Testis (tissue), 2 donors: ENCODE measurements at regions not wholly inside any gene's neighbourhood (a gene's known extent, or its start where the extent isn't known, plus 50 kb on each side); places are given as distances from the start of the nearest gene placed in this dataset.
A peak's percentile ranks its signal among the peaks of the same experiment; 100 is the strongest.
"Not testable (repeated sequence)": the region's sequence is repeated elsewhere in the genome, so short reads cannot be mapped to it uniquely, and the experiment has no call there.

Experiments used
- DNase-seq: peaks from one replicate; pipeline ENCODE4 v3.0.0-alpha.2; 2019
- H3K27ac ChIP-seq, 2 donors: fragments of 200-600 bp; sonication (generic); one replicate each; pipeline ENCODE4 v1.5.1; 2019
- H3K27me3 ChIP-seq: fragments of 200-600 bp; sonication (generic); one replicate; pipeline ENCODE4 v1.5.1; 2019
- H3K36me3 ChIP-seq: fragments of 200-600 bp; sonication (generic); one replicate; pipeline ENCODE4 v1.5.1; 2017; ENCODE audit warnings: low read depth; ENCODE audit errors: missing control alignments
- H3K4me1 ChIP-seq: fragments of 200-600 bp; sonication (generic); one replicate; pipeline ENCODE4 v1.5.1; 2019
- H3K4me3 ChIP-seq, 2 donors: fragments of 200-600 bp; sonication (generic); one replicate each; pipeline ENCODE4 v1.5.1; 2017 to 2019
- H3K9me3 ChIP-seq: fragments of 200-600 bp; sonication (generic); one replicate; pipeline ENCODE4 v1.5.1; 2017
- POLR2A ChIP-seq: fragments of 450-650 bp; IDR thresholded peaks from one replicate; pipeline ENCODE4 v1.6.1; 2017; ENCODE audit warnings: antibody characterized with exemption, mild to moderate bottlenecking, moderate library complexity
- WGBS, 2 donors: methylation state at CpG; one replicate each; pipeline ENCODE4 v1.1.5; 2018; 5-methylcytosine and 5-hydroxymethylcytosine counted together
- intact Hi-C: fragments of 100-400 bp; cut with DNase I; formaldehyde crosslinking; loops from one replicate; pipeline ENCODE4 v1.15.1; 2023; ENCODE audit warnings: low total_unique reads
- TF ChIP-seq, protein P1 (sequence below), 3 experiments: fragments of 450-650 bp in 2 of 3; fragments of 200-600 bp in 1 of 3; sonication (generic) in 1 of 3; IDR thresholded peaks; one replicate each; pipeline ENCODE4 v1.5.1; 2016 to 2019; ENCODE audit warnings: antibody characterized with exemption in 3 of 3, mild to moderate bottlenecking in 2 of 3, moderate library complexity in 1 of 3

DNA sequence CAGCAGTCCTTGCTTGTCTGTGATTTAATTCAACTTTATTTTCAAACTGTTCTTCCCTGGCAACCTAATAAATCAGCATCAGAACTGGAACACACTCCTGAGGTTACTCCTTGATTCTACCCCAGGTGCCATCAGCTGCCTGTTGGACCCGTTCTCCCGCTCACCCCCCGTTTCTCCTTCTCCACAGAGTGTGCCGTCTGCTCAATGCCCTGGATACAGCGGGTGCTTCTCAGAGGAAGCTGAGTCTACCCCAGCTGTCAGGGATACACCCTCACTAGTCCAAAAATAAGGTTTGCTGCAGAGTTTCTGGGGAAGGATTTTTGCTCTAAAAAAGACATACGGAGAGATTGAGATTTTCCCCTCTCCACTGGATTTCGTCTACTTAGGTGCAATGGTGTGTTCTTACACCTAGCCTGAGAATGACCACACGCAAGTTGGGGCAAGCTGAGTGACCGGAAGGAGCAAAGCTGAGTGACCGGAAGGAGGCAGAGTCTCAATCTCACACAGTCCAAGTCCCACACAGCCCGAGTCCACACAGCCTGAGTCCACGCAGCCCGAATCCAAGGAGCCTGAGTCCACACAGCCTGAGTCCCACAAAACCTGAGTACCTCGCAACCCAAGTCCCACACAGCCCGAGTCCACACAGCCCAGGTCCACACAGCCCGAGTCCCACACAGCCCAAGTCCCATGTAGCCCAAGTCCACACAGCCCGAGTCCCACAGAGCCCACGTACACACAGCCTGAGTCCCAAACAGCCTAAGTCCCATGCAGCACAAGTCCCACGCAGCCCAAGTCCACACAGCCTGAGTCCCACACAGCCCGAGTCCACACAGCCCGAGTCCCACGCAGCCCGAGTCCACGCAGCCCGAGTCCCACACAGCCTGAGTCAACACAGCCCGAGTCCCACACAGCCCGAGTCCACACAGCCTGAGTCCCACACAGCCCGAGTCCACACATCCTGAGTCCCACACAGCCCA lies 58.6 kb upstream of the DACT2 start:
- no peak overlapping the region for H3K4me3 ChIP-seq
- WGBS, 2 donors, result 71 to 78% methylated on average over 21 to 28 of the region's 28 CpGs
- no peaks in the 10 kb centered on the region for H3K36me3 ChIP-seq
- H3K4me1 ChIP-seq, result peaks cover 6% of the 10 kb centered on the region
- no peaks in the 10 kb centered on the region for H3K9me3 ChIP-seq
- no peak for DNase-seq
- H3K27me3 ChIP-seq, result no peaks in the 10 kb centered on the region
- intact Hi-C loops, result no loop called here
- peak overlapping the region in 1 of 2 donors; percentile 54 for H3K27ac ChIP-seq
- TF ChIP-seq, protein P1, sequence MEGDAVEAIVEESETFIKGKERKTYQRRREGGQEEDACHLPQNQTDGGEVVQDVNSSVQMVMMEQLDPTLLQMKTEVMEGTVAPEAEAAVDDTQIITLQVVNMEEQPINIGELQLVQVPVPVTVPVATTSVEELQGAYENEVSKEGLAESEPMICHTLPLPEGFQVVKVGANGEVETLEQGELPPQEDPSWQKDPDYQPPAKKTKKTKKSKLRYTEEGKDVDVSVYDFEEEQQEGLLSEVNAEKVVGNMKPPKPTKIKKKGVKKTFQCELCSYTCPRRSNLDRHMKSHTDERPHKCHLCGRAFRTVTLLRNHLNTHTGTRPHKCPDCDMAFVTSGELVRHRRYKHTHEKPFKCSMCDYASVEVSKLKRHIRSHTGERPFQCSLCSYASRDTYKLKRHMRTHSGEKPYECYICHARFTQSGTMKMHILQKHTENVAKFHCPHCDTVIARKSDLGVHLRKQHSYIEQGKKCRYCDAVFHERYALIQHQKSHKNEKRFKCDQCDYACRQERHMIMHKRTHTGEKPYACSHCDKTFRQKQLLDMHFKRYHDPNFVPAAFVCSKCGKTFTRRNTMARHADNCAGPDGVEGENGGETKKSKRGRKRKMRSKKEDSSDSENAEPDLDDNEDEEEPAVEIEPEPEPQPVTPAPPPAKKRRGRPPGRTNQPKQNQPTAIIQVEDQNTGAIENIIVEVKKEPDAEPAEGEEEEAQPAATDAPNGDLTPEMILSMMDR (IDR thresholded peaks at IDR 0.05), result no peak
- no peak for TF ChIP-seq POLR2A

DNA sequence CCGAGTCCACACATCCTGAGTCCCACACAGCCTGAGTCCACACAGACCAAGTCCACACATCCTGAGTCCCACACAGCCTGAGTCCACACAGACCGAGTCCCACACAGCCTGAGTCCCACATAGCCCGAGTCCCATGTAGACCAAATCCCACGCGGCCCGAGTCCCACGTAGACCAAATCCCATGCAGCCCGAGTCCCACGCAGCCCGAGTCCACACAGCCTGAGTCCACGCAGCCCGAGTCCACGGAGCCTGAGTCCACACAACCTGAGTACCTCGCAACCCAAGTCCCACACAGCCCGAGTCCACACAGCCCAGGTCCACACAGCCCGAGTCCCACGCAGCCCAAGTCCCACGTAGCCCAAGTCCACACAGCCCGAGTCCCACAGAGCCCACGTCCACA lies 60.0 kb upstream of the DACT2 start:
- H3K4me1 ChIP-seq, intact Hi-C loops, H3K9me3 ChIP-seq, H3K27me3 ChIP-seq, DNase-seq, H3K4me3 ChIP-seq, H3K27ac ChIP-seq, H3K36me3 ChIP-seq: not testable (repeated sequence)
- 87 to 96% methylated on average over 16 to 20 of the region's 20 CpGs for WGBS, 2 donors

DNA sequence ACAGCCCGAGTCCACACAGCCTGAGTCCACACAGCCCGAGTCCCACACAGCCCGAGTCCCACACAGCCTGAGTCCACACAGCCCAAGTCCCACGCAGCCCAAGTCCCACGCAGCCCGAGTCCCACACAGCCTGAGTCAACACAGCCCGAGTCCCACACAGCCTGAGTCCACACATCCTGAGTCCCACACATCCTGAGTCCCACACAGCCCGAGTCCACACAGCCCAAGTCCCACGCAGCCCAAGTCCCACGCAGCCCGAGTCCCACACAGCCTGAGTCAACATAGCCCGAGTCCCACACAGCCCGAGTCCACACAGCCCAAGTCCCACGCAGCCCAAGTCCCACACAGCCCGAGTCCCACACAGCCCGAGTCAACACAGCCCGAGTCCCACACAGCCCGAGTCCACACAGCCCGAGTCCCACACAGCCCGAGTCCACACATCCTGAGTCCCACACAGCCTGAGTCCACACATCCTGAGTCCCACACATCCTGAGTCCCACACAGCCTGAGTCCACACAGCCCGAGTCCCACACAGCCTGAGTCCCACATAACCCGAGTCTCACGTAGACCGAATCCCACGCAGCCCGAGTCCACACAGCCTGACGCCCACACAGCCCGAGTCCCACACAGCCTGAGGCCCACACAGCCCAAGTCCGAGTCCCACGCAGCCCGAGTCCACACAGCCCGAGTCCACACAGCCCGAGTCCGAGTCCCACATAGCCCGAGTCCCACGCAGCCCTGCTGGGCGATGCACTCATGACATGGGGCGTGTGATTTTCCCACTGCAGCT lies 60.6 kb upstream of the SMOC2 start:
- intact Hi-C loops, H3K4me3 ChIP-seq, H3K27me3 ChIP-seq, H3K4me1 ChIP-seq, H3K36me3 ChIP-seq, H3K9me3 ChIP-seq, H3K27ac ChIP-seq, DNase-seq: not testable (repeated sequence)
- 91 to 95% methylated on average over 16 to 38 of the region's 38 CpGs for WGBS, 2 donors

DNA sequence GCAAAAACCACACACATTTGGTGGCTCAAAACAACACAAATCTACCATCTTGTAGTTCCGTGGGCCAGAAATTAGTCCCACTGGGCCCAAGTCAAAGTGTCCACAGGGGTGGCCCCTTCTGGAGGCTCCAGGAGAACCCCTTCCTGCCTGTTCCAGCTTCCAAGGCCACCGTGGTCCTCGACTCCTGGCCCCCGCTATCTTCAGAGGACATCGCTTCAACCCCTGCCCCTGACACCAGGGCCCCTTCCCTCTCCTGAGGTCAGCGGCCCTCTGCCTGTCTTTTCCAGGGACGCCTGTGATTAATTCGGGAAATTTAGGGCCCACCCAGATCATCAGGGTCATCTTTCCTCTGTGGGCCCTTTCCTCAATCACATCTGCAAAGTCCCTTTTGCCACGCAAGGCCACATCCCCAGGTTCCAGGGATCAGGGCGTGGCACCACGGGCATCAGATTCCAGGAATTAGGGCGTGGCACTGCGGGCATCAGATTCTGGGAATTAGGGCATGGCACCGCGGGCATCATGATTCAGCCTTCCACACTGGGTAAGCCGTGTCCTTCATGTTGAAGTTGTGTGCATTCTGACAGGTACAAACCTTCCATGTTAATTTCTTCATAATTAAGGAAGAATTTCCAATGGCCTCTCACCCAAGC lies 59.9 kb upstream of the SMOC2 start:
- no peaks in the 10 kb centered on the region for H3K36me3 ChIP-seq
- no peak overlapping the region for H3K27ac ChIP-seq
- TF ChIP-seq, protein P1 (IDR thresholded peaks at IDR 0.05), result no peak
- no peak for TF ChIP-seq POLR2A
- no peaks in the 10 kb centered on the region for H3K9me3 ChIP-seq
- peaks cover 6% of the 10 kb centered on the region for H3K4me1 ChIP-seq
- DNase-seq, result no peak
- intact Hi-C loops, result no loop called here
- 96 to 97% methylated on average over 11 to 16 of the region's 16 CpGs for WGBS, 2 donors
- no peaks in the 10 kb centered on the region for H3K27me3 ChIP-seq
- H3K4me3 ChIP-seq, result no peak overlapping the region

DNA sequence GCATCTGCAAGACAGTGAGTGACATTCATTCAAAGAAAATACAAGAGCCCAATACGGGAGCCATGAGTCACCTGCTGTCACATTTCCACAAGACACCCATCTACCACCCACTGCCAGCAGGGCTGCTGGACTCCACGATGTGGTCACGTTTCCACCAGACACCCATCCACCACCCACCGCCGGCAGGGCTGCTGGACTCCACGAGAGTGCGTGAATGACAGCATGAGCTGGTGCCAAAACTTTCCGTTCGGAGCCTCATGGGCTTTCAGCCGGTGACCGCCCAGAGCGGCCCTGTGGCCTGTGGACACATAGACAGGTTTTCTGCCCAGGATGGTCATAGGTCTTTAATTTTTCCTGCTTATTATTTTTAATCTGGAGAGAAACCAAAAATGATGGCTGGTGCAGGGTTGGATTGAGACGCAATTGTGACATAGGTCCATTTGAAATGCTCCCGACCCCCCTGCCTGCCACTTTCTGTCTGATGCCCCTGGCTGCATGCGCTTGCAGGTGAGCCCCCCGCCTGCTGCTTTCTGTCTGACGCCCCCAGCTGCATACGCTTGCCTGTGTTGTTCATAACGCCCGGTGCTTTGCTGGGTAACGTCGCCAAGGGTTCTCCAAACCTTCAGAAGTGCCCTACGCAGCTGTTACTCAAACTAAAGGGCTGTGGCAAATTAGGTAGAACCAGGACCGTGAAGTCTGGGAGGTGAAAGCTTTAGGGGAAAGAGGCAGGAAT lies 59.1 kb upstream of the SMOC2 start:
- no peak overlapping the region for H3K27ac ChIP-seq
- no peak overlapping the region for H3K4me3 ChIP-seq
- no peaks in the 10 kb centered on the region for H3K27me3 ChIP-seq
- TF ChIP-seq, protein P1 (IDR thresholded peaks at IDR 0.05), result no peak
- TF ChIP-seq POLR2A, result no peak
- H3K9me3 ChIP-seq, result no peaks in the 10 kb centered on the region
- H3K36me3 ChIP-seq, result no peaks in the 10 kb centered on the region
- peaks cover 6% of the 10 kb centered on the region for H3K4me1 ChIP-seq
- no peak for DNase-seq
- WGBS, 2 donors, result 90 to 95% methylated on average over 24 of the region's 24 CpGs
- intact Hi-C loops, result no loop called here
